ENCODE measurements at regions not wholly inside any gene's neighbourhood (a gene's known extent, or its start where the extent isn't known, plus 50 kb on each side); places are given as distances from the start of the nearest gene placed in this dataset.

- H3K36me3 ChIP-seq, result no peaks in the 10 kb centered on the region
- no peaks in the 10 kb centered on the region for H3K4me1 ChIP-seq
- H3K9me3 ChIP-seq, result no peaks in the 10 kb centered on the region
- H3K9ac ChIP-seq, result no peak overlapping the region
- H3K4me2 ChIP-seq, result no peak overlapping the region
- no peak overlapping the region for H3K4me3 ChIP-seq
- no peaks in the 10 kb centered on the region for H3K27me3 ChIP-seq
- no peak overlapping the region for H3K27ac ChIP-seq
- TF ChIP-seq Cebpa-rat (IDR thresholded peaks at IDR 0.05), result no peak
- no peaks in the 10 kb centered on the region for H4K20me1 ChIP-seq
Measured at GRCh38 chr11:112599856-112600533, 339.3 kb upstream of the PLET1 start.

GRCh38 chr11:112605093-112605666 is 344.5 kb upstream of the PLET1 start:
- no peak overlapping the region for H3K9ac ChIP-seq

GRCh38 chr11:112606656-112607055 is 346.0 kb upstream of the PLET1 start:
- no peaks in the 10 kb centered on the region for H3K9me3 ChIP-seq
- no peaks in the 10 kb centered on the region for H4K20me1 ChIP-seq
- no peaks in the 10 kb centered on the region for H3K27me3 ChIP-seq
- no peak for TF ChIP-seq Cebpa-rat (IDR thresholded peaks at IDR 0.05)
- no peak overlapping the region for H3K27ac ChIP-seq
- H3K4me1 ChIP-seq, result no peaks in the 10 kb centered on the region
- no peak overlapping the region for H3K4me2 ChIP-seq
- H3K9ac ChIP-seq, result no peak overlapping the region
- H3K4me3 ChIP-seq, result no peak overlapping the region
- H3K36me3 ChIP-seq, result no peaks in the 10 kb centered on the region

More at GRCh38 chr11:112605093-112605666, 344.5 kb upstream of the PLET1 start:
- no peaks in the 10 kb centered on the region for H4K20me1 ChIP-seq
- no peaks in the 10 kb centered on the region for H3K36me3 ChIP-seq
- no peaks in the 10 kb centered on the region for H3K27me3 ChIP-seq
- no peak overlapping the region for H3K4me3 ChIP-seq
- no peak overlapping the region for H3K27ac ChIP-seq
- no peaks in the 10 kb centered on the region for H3K9me3 ChIP-seq
- no peak for TF ChIP-seq Cebpa-rat (IDR thresholded peaks at IDR 0.05)
- H3K4me1 ChIP-seq, result no peaks in the 10 kb centered on the region
- H3K4me2 ChIP-seq, result no peak overlapping the region

- H3K4me2 ChIP-seq, result no peak overlapping the region
- H3K36me3 ChIP-seq, result no peaks in the 10 kb centered on the region
- H3K4me1 ChIP-seq, result no peaks in the 10 kb centered on the region
- H4K20me1 ChIP-seq, result no peaks in the 10 kb centered on the region
- no peak overlapping the region for H3K4me3 ChIP-seq
- no peak overlapping the region for H3K9ac ChIP-seq
- H3K27me3 ChIP-seq, result no peaks in the 10 kb centered on the region
- H3K9me3 ChIP-seq, result no peaks in the 10 kb centered on the region
- H3K27ac ChIP-seq, result no peak overlapping the region
- TF ChIP-seq Cebpa-rat (IDR thresholded peaks at IDR 0.05), result no peak
Measured at GRCh38 chr11:112608509-112608908, 347.8 kb upstream of the PLET1 start.

GRCh38 chr11:112610494-112610893 is 349.8 kb upstream of the PLET1 start:
- no peak overlapping the region for H3K4me2 ChIP-seq
- no peaks in the 10 kb centered on the region for H4K20me1 ChIP-seq
- no peak overlapping the region for H3K27ac ChIP-seq
- H3K9ac ChIP-seq, result no peak overlapping the region
- H3K4me3 ChIP-seq, result no peak overlapping the region
- H3K27me3 ChIP-seq, result no peaks in the 10 kb centered on the region
- TF ChIP-seq Cebpa-rat (IDR thresholded peaks at IDR 0.05), result no peak
- no peaks in the 10 kb centered on the region for H3K9me3 ChIP-seq
- H3K36me3 ChIP-seq, result no peaks in the 10 kb centered on the region
- H3K4me1 ChIP-seq, result no peaks in the 10 kb centered on the region

GRCh38 chr11:112610996-112611750 is 350.0 kb upstream of the NCAM1 start:
- no peaks in the 10 kb centered on the region for H3K27me3 ChIP-seq
- H3K9me3 ChIP-seq, result no peaks in the 10 kb centered on the region
- H3K4me3 ChIP-seq, result no peak overlapping the region
- TF ChIP-seq Cebpa-rat (IDR thresholded peaks at IDR 0.05), result no peak
- no peaks in the 10 kb centered on the region for H3K4me1 ChIP-seq
- no peak overlapping the region for H3K9ac ChIP-seq
- no peak overlapping the region for H3K27ac ChIP-seq
- no peaks in the 10 kb centered on the region for H3K36me3 ChIP-seq
- no peaks in the 10 kb centered on the region for H4K20me1 ChIP-seq
- no peak overlapping the region for H3K4me2 ChIP-seq

- Histone ChIP-seq H3K27ac (no peak overlapping the region), H3K9me3 (no peaks in the 10 kb centered on the region), H3K36me3 (no peaks in the 10 kb centered on the region), H3K4me3 (no peak overlapping the region), H3K4me2 (no peak overlapping the region), H3K9ac (no peak overlapping the region), H4K20me1 (no peaks in the 10 kb centered on the region), H3K4me1 (no peaks in the 10 kb centered on the region), H3K27me3 (no peaks in the 10 kb centered on the region)
- TF ChIP-seq Cebpa-rat (IDR thresholded peaks at IDR 0.05), result no peak
Measured at GRCh38 chr11:112611771-112612170, 349.4 kb upstream of the NCAM1 start.

GRCh38 chr11:112612250-112612849 is 348.9 kb upstream of the NCAM1 start:
- no peak for TF ChIP-seq Cebpa-rat (IDR thresholded peaks at IDR 0.05)
- no peaks in the 10 kb centered on the region for H4K20me1 ChIP-seq
- H3K27me3 ChIP-seq, result no peaks in the 10 kb centered on the region
- H3K36me3 ChIP-seq, result no peaks in the 10 kb centered on the region
- H3K4me2 ChIP-seq, result no peak overlapping the region
- H3K4me1 ChIP-seq, result no peaks in the 10 kb centered on the region
- no peak overlapping the region for H3K27ac ChIP-seq
- H3K9me3 ChIP-seq, result no peaks in the 10 kb centered on the region
- no peak overlapping the region for H3K4me3 ChIP-seq
- H3K9ac ChIP-seq, result no peak overlapping the region

GRCh38 chr11:112613051-112613972 is 347.9 kb upstream of the NCAM1 start:
- Histone ChIP-seq H3K9me3 (no peaks in the 10 kb centered on the region), H4K20me1 (no peaks in the 10 kb centered on the region), H3K4me3 (no peak overlapping the region), H3K27me3 (no peaks in the 10 kb centered on the region), H3K36me3 (no peaks in the 10 kb centered on the region), H3K4me2 (no peak overlapping the region), H3K27ac (no peak overlapping the region), H3K9ac (no peak overlapping the region), H3K4me1 (no peaks in the 10 kb centered on the region)
- TF ChIP-seq Cebpa-rat (IDR thresholded peaks at IDR 0.05), result no peak

Measured in BLaER1 (cell line).